ENCODE measurements at regions not wholly inside any gene's neighbourhood (a gene's known extent, or its start where the extent isn't known, plus 50 kb on each side); places are given as distances from the start of the nearest gene placed in this dataset.

GRCh38 chr20:40449144-40449690, 239.8 kb downstream of the MAFB start:
- no peak for DNase-seq (ENCODE audit: low read depth)

- DNase-seq (ENCODE audit: low read depth) = no peak
These were observed 242.1 kb downstream of the MAFB start for GRCh38 chr20:40446888-40447287.

GRCh38 chr20:40444516-40444915, 244.5 kb downstream of the MAFB start:
- no peak for DNase-seq (ENCODE audit: low read depth)

- DNase-seq (ENCODE audit: low read depth) = no peak
These were observed 245.3 kb downstream of the MAFB start for GRCh38 chr20:40443753-40444152.

GRCh38 chr20:40442181-40442963, 246.7 kb downstream of the MAFB start:
- DNase-seq (ENCODE audit: low read depth) = no peak

- DNase-seq (ENCODE audit: low read depth) = no peak
These were observed 247.3 kb downstream of the MAFB start for GRCh38 chr20:40441771-40442170.

GRCh38 chr20:40438161-40438830, 250.7 kb downstream of the MAFB start:
- DNase-seq (ENCODE audit: low read depth) = no peak

GRCh38 chr20:40436011-40436410, 253.0 kb downstream of the MAFB start:
- no peak for DNase-seq (ENCODE audit: low read depth)

- no peak for DNase-seq (ENCODE audit: low read depth)
These were observed 253.7 kb downstream of the MAFB start for GRCh38 chr20:40435146-40435895.

GRCh38 chr20:40434122-40434521, 254.9 kb downstream of the MAFB start:
- no peak for DNase-seq (ENCODE audit: low read depth)

- no peak for DNase-seq (ENCODE audit: low read depth)
These were observed 255.6 kb downstream of the MAFB start for GRCh38 chr20:40433341-40433861.

GRCh38 chr20:40431611-40432010, 257.4 kb downstream of the MAFB start:
- DNase-seq (ENCODE audit: low read depth) = no peak

GRCh38 chr20:40431112-40431511, 257.9 kb downstream of the MAFB start:
- no peak for DNase-seq (ENCODE audit: low read depth)

GRCh38 chr20:40427026-40427425, 262.0 kb downstream of the MAFB start:
- DNase-seq (ENCODE audit: low read depth) = no peak

GRCh38 chr20:40424695-40425094, 264.3 kb downstream of the MAFB start:
- DNase-seq (ENCODE audit: low read depth) = no peak

GRCh38 chr20:40422656-40423055, 266.4 kb downstream of the MAFB start:
- DNase-seq (ENCODE audit: low read depth) = no peak

- DNase-seq (ENCODE audit: low read depth) = no peak
These were observed 272.8 kb downstream of the MAFB start for GRCh38 chr20:40416274-40416673.

- no peak for DNase-seq (ENCODE audit: low read depth)
These were observed 274.0 kb downstream of the MAFB start for GRCh38 chr20:40414843-40415615.

- no peak for DNase-seq (ENCODE audit: low read depth)
These were observed 279.0 kb downstream of the MAFB start for GRCh38 chr20:40410028-40410427.

- no peak for DNase-seq (ENCODE audit: low read depth)
These were observed 291.6 kb downstream of the MAFB start for GRCh38 chr20:40397467-40397866.

- DNase-seq (ENCODE audit: low read depth) = no peak
These were observed 295.6 kb downstream of the MAFB start for GRCh38 chr20:40393197-40394079.

Measured in amniotic epithelial cell (primary cell).